IMR-90 (cell line): ENCODE measurements at regions not wholly inside any gene's neighbourhood (a gene's known extent, or its start where the extent isn't known, plus 50 kb on each side); places are given as distances from the start of the nearest gene placed in this dataset.

Experiments
- ATAC-seq: fragments of 200-7000 bp; cut with Tn5 transposase; 2 replicates; pipeline ENCODE4 v1.9.1; 2020; ENCODE audit warnings: low read depth, mild to moderate bottlenecking, moderate library complexity
- BruUV-seq: library from RNA; stranded (reverse); fragments of 400-500 nt; replicated peaks from 2 replicates; lab custom pipeline; 2021; lab: Mats Ljungman, UMichigan
- CTCF ChIA-PET: fragments of 300-600 bp; formaldehyde crosslinking; extraction: SDS; loops from one replicate; lab custom pipeline; 2021; ENCODE audit warnings: antibody characterized with exemption; lab: Yijun Ruan, JAX
- POLR2A ChIA-PET: fragments of 300-600 bp; sonication (Branson Sonifier 250); formaldehyde crosslinking; loops from one replicate; lab custom pipeline; 2022; ENCODE audit warnings: antibody characterized with exemption; ENCODE audit not compliant: unreplicated experiment; lab: Charles Lee
- DNase-seq: peaks from one replicate; pipeline ENCODE4 v3.0.0; 2013
- H2AFZ ChIP-seq: replicated peaks from 2 replicates; pipeline ENCODE3; 2013; ENCODE audit warnings: low read length, mild to moderate bottlenecking; ENCODE audit not compliant: poor library complexity
- H2AK5ac ChIP-seq: 2 replicates; pipeline ENCODE4 v1.6.1; 2013; ENCODE audit warnings: low read depth, low read length, inconsistent platforms
- H2AK9ac ChIP-seq: replicated peaks from 2 replicates; pipeline ENCODE3; 2013; ENCODE audit warnings: mild to moderate bottlenecking, low read depth, low read length, moderate library complexity; ENCODE audit not compliant: poor library complexity
- H2BK120ac ChIP-seq: 2 replicates; pipeline ENCODE4 v1.6.1; 2013; ENCODE audit warnings: low read depth, low read length, inconsistent platforms
- H2BK15ac ChIP-seq: 3 replicates; pipeline ENCODE4 v1.6.1; 2013; ENCODE audit warnings: low read depth, low read length, inconsistent platforms
- H2BK20ac ChIP-seq: 2 replicates; pipeline ENCODE4 v1.6.1; 2013; ENCODE audit warnings: low read depth, mild to moderate bottlenecking, inconsistent platforms, low read length, moderate library complexity
- H2BK5ac ChIP-seq: 2 replicates; pipeline ENCODE4 v1.6.1; 2013; ENCODE audit warnings: mild to moderate bottlenecking, low read depth, low read length, inconsistent platforms; ENCODE audit not compliant: poor library complexity, severe bottlenecking
- H3K14ac ChIP-seq: replicated peaks from 2 replicates; pipeline ENCODE4 v1.6.1; 2013; ENCODE audit warnings: low read depth, low read length, inconsistent platforms
- H3K18ac ChIP-seq: 2 replicates; pipeline ENCODE4 v1.6.1; 2013; ENCODE audit warnings: low read depth, low read length, control low read depth
- H3K23ac ChIP-seq: 2 replicates; pipeline ENCODE4 v1.6.1; 2013; ENCODE audit warnings: low read depth, low read length, inconsistent platforms
- H3K27ac ChIP-seq: 2 replicates; pipeline ENCODE4 v1.5.1; 2013; ENCODE audit warnings: mild to moderate bottlenecking, control low read depth, low read length; ENCODE audit not compliant: insufficient read depth
- H3K27me3 ChIP-seq: 2 replicates; pipeline ENCODE4 v1.6.1; 2013; ENCODE audit warnings: low read length; ENCODE audit not compliant: control insufficient read depth, insufficient read depth
- H3K36me3 ChIP-seq: 2 replicates; pipeline ENCODE4 v1.6.1; 2013; ENCODE audit warnings: low read length, mixed read lengths; ENCODE audit not compliant: control insufficient read depth, insufficient read depth
- H3K4ac ChIP-seq: 2 replicates; pipeline ENCODE4 v1.6.1; 2013; ENCODE audit warnings: low read depth, low read length, inconsistent platforms
- H3K4me1 ChIP-seq: 2 replicates; pipeline ENCODE4 v1.6.1; 2013; ENCODE audit warnings: low read length, mixed read lengths; ENCODE audit not compliant: control insufficient read depth, insufficient read depth
- H3K4me2 ChIP-seq: 2 replicates; pipeline ENCODE4 v1.6.1; 2013; ENCODE audit warnings: low read depth, mild to moderate bottlenecking, control low read depth, low read length, moderate library complexity
- H3K4me3 ChIP-seq: 2 replicates; pipeline ENCODE4 v1.5.1; 2013; ENCODE audit warnings: low read depth, mild to moderate bottlenecking, control low read depth, low read length, moderate library complexity; ENCODE audit not compliant: insufficient read depth
- H3K56ac ChIP-seq: 2 replicates; pipeline ENCODE4 v1.6.1; 2013; ENCODE audit warnings: low read length, inconsistent platforms; ENCODE audit not compliant: insufficient read depth; ENCODE audit errors: extremely low read depth
- H3K79me1 ChIP-seq, 2 experiments: 2 replicates each; pipeline ENCODE4 v1.6.1; 2013; ENCODE audit warnings: low read length in 2 of 2, inconsistent platforms in 1 of 2, low read depth in 1 of 2
- H3K9ac ChIP-seq: 2 replicates; pipeline ENCODE4 v1.6.1; 2013; ENCODE audit warnings: low read depth, low read length, control low read depth
- H3K9me1 ChIP-seq: 2 replicates; pipeline ENCODE4 v1.6.1; 2013; ENCODE audit warnings: low read length, inconsistent platforms; ENCODE audit not compliant: insufficient read depth
- H3K9me3 ChIP-seq: 2 replicates; pipeline ENCODE4 v1.6.1; 2013; ENCODE audit warnings: low read length; ENCODE audit not compliant: control insufficient read depth, insufficient read depth
- H4K20me1 ChIP-seq: 2 replicates; pipeline ENCODE4 v1.6.1; 2013; ENCODE audit warnings: low read length, inconsistent platforms; ENCODE audit not compliant: insufficient read depth
- H4K5ac ChIP-seq: 2 replicates; pipeline ENCODE4 v1.6.1; 2013; ENCODE audit warnings: mild to moderate bottlenecking, low read depth, low read length, control low read depth
- H4K8ac ChIP-seq, 2 experiments: 2 replicates each; pipeline ENCODE4 v1.6.1; 2013; ENCODE audit warnings: low read depth in 2 of 2, low read length in 2 of 2, control low read depth in 1 of 2, inconsistent platforms in 1 of 2
- H4K91ac ChIP-seq: 2 replicates; pipeline ENCODE4 v1.6.1; 2013; ENCODE audit warnings: low read depth, low read length, inconsistent platforms; ENCODE audit not compliant: insufficient read depth
- BHLHE40 ChIP-seq: fragments of 150-350 bp; IDR thresholded peaks from 2 replicates; pipeline ENCODE4 v1.6.1; 2016; ENCODE audit warnings: mild to moderate bottlenecking, low read depth, low read length
- CHD1 ChIP-seq: IDR thresholded peaks from 2 replicates; pipeline ENCODE4 v1.6.1; 2012; ENCODE audit warnings: low read depth, low read length, improper control_type of control experiment
- FOS ChIP-seq: fragments of 150-350 bp; IDR thresholded peaks from 2 replicates; pipeline ENCODE4 v1.6.1; 2016; ENCODE audit warnings: low read depth, low read length
- POLR2A ChIP-seq: IDR thresholded peaks from 2 replicates; pipeline ENCODE4 v1.6.1; 2012; ENCODE audit warnings: mild to moderate bottlenecking, low read depth, low read length
- RAD21 ChIP-seq: IDR thresholded peaks from 2 replicates; pipeline ENCODE4 v1.6.1; 2012; ENCODE audit warnings: low read length, improper control_type of control experiment
- WGBS, 2 experiments: methylation state at CpG; one replicate each; pipeline versions ENCODE4 v1.1.5 to v1.1.7; 2013; ENCODE audit warnings: missing lambda C conversion rate in 2 of 2; ENCODE audit not compliant: insufficient read length in 1 of 2; ENCODE audit errors: extremely low coverage in 2 of 2; 5-methylcytosine and 5-hydroxymethylcytosine counted together
- dilution Hi-C: fragments of 300-500 bp; cut with HindIII; formaldehyde crosslinking; loops from one replicate; pipeline ENCODE4 v1.14.3; 2018; ENCODE audit warnings: low sequenced_read_pairs; ENCODE audit not compliant: unreplicated experiment
- in situ Hi-C: fragments of 300-500 bp; cut with MboI; formaldehyde crosslinking; loops from 3 replicates; pipeline ENCODE4 v1.14.3; 2019; ENCODE audit warnings: low sequenced_read_pairs, inconsistent platforms, mixed read lengths
- intact Hi-C: fragments of 100-400 bp; cut with micrococcal nuclease; formaldehyde crosslinking; loops from 2 replicates; pipeline ENCODE4 v1.10.0; 2022

- ChIA-PET CTCF (interaction anchor here (0.6 kb wide), 1 partner anchor 24 kb away, joined by 3 read pairs; no protein-coding TSS in a partner anchor), POLR2A (no interaction called here)
- no peak overlapping the region for H3K18ac ChIP-seq
- H2AFZ ChIP-seq = no peak overlapping the region
- H4K8ac ChIP-seq = no peak overlapping the region
- H3K9me1 ChIP-seq = no peaks in the 10 kb centered on the region
- H3K23ac ChIP-seq = no peak overlapping the region
- no peak overlapping the region for H4K5ac ChIP-seq
- no peak overlapping the region for H2AK9ac ChIP-seq
- H3K27me3 ChIP-seq = no peaks in the 10 kb centered on the region
- no peak overlapping the region for H3K4ac ChIP-seq
- dilution Hi-C loops = no loop called here
- DNase-seq (no peak), ATAC-seq (no peak)
- no CpG with 5 or more reads among the region's 2 CpGs for WGBS, 2 experiments
- no peak overlapping the region for H2BK15ac ChIP-seq
- no peak overlapping the region for H3K4me2 ChIP-seq
- no peak overlapping the region for H4K91ac ChIP-seq
- H3K4me3 ChIP-seq = no peak overlapping the region
- no peak overlapping the region for H2BK120ac ChIP-seq
- no peak overlapping the region for H3K14ac ChIP-seq
- H3K9ac ChIP-seq = no peak overlapping the region
- H2BK20ac ChIP-seq = no peak overlapping the region
- no peak overlapping the region for H2AK5ac ChIP-seq
- no peaks in the 10 kb centered on the region for H3K36me3 ChIP-seq
- no peaks in the 10 kb centered on the region for H4K20me1 ChIP-seq
- in situ Hi-C loops = no loop called here
- no peak overlapping the region for H3K27ac ChIP-seq
- H3K79me1 ChIP-seq = no peaks in the 10 kb centered on the region
- no peaks in the 10 kb centered on the region for H3K4me1 ChIP-seq
- H3K56ac ChIP-seq = no peak overlapping the region
- BruUV-seq = no TSS peak
- intact Hi-C loops = no loop called here
- no peaks in the 10 kb centered on the region for H3K9me3 ChIP-seq
- no peak overlapping the region for H2BK5ac ChIP-seq
- TF ChIP-seq RAD21 (no peak), FOS (no peak), CHD1 (no peak), POLR2A (no peak), BHLHE40 (no peak)
These were observed 257.7 kb upstream of the AZI2 start for GRCh38 chr3:28606283-28606682.
